ENCODE measurements at regions not wholly inside any gene's neighbourhood (a gene's known extent, or its start where the extent isn't known, plus 50 kb on each side); places are given as distances from the start of the nearest gene placed in this dataset.
"Not testable (repeated sequence)": the region's sequence is repeated elsewhere in the genome, so short reads cannot be mapped to it uniquely, and the experiment has no call there.

DNA sequence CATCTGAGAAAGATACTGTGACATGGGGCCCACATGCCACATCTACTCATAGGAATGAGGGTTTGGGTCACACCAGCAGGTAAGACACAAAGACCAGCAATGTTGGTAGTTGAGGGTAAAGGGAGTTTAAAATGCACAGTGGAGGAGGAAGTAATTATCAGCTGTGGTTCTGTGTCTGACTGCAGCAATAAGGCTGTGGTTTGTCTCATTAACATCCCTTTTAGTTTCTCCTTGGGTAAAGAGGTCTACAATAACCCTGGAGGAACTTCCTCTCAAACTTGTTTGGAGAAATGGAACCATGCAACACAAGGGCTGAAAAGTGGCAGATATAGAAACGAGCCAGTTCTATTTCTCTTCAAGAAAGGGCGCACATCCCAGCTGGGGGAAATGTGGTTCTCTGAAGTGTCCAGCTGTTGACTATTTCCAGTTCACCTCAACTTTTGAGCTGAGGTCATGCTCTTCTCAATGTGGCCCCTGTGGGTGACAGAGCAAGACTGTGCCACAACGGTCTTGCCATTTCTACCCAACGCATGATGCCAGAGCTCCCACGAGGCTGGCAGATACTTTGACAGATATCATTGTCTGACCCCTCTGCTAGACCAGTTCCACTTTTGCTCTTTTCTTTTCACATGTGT, 234.3 kb downstream of the SQOR start:
- DNase-seq: no peak

DNA sequence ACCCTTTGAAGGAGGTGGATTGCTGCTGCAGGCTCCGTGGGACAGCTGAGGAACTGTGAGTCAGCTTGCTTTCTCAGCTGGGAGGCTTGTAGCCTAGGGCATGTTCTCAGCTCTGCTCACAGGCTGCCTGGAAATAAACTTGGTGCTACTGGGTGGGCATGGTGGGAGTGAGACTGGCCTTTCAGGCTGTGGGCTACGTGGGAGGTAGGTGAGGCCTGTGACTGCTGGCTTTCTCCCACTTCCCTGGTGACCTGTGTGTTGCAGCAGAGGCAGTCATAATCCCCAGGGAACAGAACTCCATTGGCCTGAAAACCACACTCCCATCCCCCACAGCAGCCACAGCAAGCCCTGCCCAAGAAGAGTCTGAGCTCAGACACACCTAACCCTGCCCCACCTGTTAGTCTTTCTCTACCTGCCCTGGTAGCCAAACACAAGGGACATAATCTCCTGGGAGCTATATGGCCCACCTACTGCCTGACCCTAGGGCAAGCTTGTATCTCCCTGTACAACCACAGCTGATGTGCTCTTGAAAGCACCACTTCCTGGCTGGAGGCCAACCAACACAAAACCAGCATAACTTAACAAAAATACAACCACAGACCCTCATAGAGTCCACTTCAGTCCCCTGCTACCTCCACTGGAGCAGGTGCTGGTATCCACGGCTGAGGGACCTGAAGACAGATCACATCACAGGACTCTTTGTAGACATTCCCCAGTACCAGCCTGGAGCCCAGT, 236.5 kb downstream of the SQOR start:
- peak; percentile 94 for DNase-seq

DNA sequence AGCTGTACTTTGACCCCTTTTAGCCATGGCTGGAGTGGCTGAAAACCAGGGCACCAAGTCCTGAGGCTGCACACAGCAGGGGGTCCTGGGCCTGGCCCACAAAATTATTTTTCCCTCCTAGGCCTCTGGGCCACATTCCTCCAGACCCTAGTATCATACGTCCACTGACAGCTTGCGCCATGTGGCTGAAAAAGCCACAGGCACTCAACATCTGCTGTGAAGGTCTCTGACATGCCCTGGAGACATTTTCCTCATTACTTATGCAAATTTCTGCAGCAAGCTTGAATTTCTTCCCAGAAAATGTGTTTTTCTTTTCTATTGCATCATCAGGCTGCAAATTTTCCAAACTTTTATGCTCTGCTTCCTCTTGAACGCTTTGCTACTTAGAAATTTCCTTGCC, 239.0 kb downstream of the SQOR start:
- no peak for DNase-seq

DNA sequence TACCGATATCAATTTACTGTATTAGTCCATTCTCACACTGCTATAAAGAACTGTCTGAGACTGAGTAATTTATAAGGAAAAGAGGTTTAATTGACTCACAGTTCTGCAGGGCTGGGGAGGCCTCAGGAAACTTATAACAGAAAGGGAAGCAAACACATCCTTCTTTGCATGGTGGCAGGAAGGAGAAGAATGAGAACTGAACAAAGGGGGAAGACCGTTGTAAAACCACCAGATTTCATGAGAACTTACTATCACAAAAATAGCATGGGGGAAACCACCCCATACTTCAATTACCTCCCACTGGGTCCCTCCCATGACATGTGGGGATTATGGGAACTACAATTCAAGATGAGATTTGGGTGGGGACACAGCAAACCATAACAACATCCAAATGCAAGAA, 239.7 kb downstream of the SQOR start:
- not testable (repeated sequence) for DNase-seq

DNA sequence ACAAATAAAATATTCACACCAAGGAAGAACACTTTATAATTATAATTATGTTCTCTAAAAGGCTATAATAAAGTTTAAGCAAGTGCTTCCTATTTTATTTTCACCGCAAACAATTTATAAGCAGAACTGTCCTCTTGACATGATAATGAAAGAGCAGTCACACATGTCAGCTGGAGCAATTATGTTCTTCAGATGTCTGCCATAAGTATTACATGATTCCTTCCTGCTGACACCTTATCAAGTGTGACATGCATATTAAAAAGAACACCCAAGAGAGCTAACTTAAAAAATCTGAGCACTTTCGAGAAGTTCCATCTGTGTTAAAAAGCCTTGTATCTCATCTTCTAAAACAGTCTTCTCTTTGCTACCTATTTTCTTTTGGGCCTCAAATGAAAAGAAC, 249.5 kb downstream of the SQOR start:
- DNase-seq: no peak

DNA sequence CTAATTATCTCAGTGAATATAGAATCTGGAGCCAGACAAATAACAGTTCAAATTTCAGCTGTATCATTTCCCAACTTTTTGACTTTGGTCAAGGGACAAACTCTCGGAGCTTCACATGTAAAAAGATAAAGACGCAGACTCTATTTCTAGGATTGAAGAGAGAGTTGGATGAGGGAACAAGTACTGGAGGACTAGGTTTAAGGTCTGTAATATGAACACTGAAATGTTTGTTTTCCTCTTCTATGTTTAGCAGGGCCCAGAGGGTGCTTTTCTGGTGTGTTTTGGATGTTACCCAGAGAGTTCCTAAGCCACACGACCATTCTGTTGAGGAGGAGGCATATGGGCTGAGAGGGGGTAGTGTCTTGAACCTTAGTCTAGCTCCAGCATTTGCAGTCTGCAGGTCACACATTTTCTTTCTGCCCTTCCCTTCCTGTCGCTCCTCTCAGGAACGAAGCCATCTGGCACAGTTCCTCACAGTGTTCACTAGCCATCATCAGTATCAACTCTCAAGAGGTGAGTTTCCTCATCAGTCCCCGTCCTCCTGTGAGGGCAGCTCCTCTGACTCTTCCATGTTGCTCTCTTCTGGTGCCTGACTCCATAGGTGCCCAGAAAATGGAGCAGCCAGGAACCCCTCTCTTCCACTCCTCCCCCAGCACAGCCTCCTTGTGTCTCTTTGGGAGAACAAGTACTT, 250.1 kb downstream of the SQOR start:
- no peak for DNase-seq

DNA sequence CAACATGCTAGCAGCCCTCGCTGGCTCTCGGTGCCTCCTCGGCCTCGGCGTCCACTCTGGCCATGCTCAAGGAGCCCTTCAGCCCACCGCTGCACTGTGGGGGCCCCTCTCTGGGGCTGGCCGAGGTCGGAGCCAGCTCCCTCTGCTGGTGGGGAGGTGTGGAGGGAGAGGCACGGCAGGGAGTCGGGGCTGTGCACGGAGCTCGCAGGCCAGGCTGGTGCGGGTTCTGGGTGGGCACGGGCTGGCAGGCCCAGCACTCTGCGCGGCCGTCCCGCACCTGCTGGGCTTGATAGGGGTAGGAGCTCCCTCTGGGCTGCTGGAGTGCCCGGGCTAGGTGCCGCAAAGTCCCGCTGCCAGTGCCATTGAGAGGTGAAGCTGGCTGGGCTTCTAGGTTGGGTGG, 251.0 kb downstream of the SQOR start:
- no peak for DNase-seq

DNA sequence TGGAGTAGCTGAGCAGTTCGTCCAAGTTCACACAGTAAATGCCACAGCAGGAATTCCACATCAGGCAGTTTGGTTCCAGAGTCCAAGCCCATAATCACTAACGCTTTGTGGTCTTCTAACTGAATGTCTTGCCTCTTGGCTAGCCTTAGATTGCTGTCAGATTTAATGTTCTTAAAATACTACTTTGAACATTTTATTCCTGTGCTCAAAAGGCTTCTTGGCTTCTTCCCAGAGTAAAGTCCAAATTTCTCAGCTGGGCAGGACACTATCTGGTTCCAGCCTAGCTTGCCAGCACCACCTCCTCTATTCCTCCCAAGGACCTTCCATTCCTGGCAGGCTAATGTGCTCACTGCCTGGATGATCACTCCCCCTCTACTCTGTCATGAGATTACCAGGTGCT, 256.9 kb downstream of the SQOR start:
- no peak for DNase-seq

DNA sequence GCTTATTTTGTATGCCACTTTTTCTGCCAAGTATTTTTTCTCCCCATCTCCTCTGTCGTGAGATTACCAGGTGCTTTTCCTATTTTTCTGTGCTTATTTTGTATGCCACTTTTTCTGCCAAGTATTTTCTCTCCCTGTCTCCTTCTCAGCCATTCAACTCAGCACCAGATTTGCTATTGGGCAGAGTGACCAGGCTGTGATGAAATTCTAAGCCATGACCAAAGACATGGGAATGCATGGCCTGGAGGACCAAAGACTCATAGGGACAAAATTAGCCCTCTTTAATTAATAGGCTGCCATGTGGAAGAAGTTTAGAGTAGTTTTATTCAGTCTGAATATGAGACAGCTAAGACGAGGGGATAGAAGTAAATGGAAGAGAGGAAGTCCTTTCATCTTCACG, 257.4 kb downstream of the SQOR start:
- DNase-seq: no peak

DNA sequence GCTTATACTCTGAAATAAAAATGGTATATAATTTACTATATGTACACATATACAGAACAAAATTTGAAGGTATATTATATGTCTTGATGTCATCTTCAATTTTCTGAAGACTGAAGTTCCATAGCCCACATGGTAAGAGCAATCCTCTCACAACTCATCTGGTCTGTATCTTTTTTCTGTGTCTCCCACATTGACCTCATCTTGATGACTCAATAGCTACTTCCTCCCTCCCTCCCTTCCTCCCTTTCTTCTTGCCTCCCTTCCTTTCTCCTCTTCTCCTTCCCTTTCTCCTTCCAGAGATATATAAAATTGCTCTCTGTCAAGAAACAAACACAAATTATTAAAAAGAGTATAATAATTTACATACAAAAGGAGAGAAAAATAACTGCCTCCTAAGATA, 268.5 kb downstream of the SQOR start:
- DNase-seq: no peak

DNA sequence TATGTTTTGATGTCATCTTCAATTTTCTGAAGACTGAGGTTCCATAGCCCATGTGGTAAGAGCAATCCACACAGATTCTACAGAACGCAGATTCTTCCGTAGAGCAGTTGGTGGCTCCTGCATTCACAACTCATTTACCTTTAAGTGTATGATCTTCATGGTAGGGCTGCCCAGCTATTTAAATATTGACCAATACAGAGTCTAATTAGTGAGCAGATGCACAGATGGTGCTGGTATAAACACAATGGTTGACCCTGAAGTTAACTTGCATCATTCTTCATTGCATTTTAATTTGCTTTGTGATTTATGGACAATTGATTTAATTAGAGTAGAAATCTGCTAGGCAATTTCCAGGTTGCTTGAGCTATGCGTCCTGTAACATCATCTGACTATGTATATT, 269.2 kb downstream of the SQOR start:
- no peak for DNase-seq

DNA sequence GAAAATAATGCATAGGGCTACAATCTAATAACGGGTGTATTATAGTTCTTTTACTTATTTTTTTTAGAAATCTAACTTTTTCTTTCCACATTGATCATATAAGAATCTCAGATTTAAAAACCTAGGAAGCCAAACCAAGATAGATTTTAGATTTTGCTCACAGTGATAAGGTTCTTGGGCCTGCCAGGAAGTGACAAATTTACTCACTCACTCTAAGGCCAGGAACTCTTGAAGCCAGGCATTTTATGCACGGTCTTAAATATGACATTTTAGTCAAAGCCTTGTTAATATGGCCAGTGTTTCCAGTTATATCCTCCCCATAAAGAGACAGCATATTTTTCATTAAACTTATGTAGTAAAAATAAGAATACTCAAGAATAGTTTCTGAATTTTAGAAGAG, 271.4 kb downstream of the SQOR start:
- DNase-seq: no peak

DNA sequence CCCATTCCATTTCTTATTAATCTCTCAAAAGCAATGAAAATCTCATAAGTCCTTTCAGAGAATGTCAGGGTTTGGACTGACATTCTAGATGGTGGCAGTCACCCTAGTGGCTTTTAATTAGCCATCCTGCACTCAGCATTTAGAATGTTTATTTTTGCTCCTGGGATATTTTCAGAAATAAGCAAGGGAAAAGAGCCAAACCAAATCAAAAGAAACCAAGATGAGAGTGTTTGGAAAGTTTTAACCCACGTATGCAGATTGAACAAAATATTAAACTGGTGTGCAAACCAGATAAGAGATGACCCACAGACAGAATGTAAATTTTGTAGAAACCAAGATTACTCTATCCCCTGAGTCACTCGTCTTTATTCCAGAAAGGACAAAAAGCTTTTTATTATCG, 275.8 kb downstream of the SQOR start:
- no peak for DNase-seq

DNA sequence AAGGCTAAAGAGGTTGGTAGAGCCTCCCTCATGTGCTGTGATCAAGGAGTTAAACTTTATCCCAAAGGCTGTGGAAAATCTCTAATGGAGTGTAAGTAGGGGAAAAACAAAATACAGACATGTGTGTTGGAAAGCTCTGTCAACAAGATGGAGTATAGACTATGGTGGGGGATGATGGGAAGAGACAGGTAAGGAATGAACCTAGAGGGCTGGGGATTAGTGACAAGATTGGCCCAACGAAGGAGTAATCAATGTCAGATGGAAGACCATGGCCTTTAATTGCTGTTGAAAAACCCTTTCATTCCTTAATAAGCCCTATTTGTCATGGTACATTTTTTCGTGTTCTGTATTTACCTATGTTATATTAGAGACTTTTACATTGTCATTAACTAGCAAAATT, 278.6 kb downstream of the SQOR start:
- DNase-seq: no peak

DNA sequence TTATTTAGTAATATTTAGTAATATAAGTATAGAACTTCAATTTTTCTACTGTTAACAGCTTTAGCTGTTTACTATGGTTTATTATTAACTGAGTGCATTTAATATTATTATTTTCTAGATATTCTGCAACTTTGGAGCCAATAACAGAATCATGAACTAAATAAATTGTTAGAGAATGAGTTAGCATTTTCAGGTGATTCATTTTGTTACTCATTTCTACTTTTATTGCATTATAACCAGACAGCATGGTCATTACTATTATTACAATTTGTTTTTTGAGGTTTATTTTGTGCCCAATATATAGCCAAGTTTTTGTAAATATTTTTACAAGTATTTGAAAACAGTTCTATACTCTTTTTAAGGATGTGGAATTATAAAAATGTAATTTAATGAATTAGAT, 279.6 kb downstream of the SQOR start:
- no peak for DNase-seq

DNA sequence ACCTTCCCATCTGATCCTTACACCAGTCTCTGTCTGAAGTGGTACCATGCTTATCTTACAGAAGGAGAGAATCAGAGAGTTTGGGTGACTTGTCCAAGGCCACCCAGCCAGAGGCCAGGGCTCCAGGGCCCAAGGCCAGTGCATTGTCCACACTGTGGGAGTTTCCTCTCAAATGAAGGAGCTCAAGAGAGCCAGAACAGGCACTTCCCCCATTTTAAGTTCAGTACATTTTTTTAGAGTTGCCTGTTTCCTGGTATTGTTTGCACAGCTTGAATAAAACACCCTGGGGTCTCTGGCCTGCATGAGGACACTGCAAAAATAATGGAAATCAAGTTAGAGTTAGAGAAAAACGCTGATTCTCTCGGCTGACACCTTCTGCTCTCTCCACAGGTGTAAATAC, 284.0 kb downstream of the SQOR start:
- DNase-seq: no peak

DNA sequence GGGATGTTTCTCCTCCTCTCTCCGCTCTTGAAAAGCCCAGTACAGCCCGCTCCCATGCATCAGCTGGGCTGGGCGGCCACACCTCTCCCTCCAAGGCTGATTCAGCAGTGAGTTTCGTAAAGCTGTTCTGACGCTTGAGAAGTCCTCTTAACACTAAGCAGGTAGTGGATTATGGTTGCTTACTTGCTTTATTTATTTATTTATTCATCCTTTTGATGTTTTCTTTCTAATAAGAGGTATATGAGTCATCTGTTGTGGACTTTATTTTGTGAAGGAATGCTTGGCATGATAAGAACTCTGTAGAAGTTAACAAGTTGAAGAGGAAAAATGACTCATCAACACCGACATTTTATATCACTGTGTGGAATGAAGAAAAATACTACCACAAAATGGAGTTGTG, 285.0 kb downstream of the SQOR start:
- peak; percentile 66 for DNase-seq

DNA sequence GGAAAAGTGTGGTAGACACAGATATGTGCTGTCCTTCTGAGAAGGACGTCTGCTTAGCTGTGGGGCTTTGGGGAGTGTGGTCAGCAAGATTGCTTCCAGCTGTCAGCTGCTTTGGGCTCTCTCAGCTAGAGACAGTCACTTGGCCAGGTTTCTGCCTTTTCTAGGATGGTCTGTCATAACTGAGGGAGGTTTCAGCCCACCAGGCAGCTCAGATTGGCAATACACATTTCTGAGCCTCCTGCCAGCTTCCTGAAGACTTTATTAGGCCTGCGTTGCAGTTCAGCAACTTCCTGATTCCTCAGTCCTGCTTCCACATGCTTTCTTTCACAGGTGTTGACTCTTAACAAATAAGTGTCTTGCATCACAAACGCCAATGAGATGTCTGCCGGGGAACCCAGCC, 286.5 kb downstream of the SQOR start:
- no peak for DNase-seq

DNA sequence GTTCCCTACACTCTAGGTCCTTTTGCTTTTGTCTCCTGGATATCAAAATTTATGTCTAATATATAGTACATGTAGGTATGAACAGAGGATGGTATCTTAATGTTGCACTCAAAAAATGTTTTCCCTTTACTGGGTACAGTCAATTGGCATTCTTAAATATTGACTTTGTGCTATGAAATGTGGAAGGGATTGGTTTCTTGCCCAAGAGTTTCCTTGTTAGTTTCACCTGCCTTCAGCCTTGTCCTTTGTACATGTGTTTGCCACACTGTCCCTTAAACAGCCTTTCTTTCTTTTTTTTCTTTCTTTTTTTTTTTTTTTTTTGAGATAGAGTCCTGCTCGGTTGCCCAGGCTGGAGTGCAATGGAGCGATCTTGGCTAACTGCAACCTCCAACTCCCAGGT, 287.1 kb downstream of the SQOR start:
- DNase-seq: no peak

DNA sequence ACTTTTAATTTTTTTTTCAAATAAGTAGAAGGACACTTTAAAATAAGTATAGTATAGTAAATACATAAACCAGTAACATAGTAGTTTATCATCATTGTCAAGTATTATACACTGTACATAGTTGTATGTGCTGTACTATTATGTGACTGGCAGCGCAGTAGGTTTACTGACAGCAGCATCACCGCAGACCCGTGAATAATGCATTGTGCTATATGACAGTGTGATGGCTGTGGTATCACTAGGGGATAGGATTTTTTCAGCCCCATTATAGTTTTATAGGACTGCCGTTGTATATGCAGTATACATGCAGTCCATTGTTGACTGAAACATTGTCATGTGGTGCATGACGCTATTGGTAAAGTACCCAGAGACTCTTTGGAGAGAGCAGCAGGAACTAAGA, 306.5 kb downstream of the SQOR start:
- no peak for DNase-seq

DNA sequence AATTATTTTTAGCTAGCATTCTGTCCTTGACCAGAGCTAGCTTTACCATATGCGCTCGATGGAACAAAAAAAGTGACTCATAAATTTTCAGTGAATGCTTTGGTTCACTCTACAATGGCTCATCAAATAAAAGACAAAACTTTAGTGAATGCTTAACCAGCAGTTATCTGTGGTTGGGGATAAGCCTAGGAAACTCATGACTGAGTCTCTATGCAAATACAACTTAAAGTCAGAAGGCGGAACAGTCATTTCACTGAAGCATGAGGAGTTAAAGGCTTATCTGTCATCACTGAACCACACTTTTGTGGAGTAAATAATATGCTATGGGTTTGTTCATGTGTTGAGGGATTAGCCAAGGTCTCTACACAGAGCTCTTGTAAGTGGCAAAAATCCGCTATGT, 308.4 kb downstream of the SQOR start:
- DNase-seq: no peak

DNA sequence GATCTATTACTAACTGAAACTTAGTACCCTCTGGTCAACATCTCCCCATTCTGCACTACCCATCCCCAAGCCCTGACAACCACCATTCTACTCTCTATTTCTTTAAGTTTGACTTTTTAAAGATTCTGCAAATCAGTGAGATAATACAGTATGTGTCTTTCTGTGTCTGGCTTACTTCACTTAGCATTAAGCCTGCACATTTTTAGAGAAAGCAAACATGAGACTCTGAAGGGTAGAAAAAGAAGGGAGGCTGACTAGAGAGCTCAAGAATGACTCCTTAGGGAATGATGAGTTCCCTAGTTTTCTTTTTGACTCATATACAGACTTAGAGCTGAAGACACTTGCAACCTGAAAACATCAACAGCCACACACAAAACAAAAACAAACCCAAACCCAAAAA, 311.3 kb downstream of the SQOR start:
- DNase-seq: no peak

DNA sequence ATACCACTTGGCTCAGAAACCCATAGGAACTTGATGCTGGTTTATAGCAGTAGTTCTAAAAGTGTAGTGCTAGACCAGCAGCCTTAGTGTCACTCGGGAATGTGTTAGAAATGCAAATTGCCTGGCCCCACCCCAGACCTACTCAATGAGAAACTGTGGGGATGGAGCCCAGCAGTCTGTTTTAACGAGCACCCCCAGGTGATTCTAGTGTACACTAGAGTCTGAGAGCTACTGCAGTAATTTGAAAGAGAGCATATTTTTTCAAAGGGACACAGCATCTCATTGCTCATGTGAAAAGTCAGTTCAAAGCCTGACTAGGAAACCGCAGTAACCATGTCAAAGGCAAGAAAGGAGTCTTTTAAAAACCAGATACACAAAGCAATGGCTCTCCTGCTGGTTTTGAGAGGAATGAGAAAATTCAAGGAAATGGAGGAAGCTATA, 313.4 kb downstream of the SQOR start:
- DNase-seq: peak; percentile 85

DNA sequence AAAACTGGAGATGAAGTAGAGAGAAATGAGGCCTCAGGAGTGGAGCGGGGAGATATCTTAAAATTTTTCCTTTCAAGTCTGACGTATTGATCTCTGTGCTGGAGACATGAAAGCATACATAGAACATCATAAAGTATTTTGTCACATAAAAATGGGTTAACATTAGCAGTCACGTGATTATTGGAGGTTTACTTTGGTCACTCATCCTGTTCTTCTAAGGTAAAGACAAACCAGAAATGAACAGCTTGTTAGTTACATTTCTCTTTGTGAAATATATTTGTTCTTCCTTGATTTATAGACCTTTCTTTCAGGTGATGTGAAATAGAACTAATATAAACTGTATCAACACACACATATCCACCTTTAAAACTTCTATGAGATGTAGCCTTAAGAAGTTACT, 324.1 kb downstream of the SQOR start:
- DNase-seq: no peak

DNA sequence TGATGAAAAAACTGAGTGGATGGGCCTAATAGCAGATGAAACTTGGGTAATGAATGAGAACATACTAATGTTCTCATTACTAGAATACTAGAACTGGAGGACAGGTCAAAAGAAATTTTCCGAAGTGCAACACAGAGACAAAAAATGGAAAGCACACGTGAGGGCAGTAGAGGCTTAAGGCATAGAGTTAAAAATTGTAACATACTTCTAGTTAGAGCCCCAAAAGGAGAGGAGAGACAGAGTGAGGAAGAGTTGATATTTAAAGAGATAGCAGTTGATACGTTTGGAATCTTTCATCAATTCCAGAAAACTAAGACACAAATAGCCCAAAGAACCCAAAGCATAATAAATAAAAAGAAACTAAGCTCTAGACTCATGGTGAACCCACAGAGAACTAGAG, 327.9 kb downstream of the SQOR start:
- no peak for DNase-seq
